Body of pancreas (tissue), 4 donors: ENCODE measurements at regions not wholly inside any gene's neighbourhood (a gene's known extent, or its start where the extent isn't known, plus 50 kb on each side); places are given as distances from the start of the nearest gene placed in this dataset.

Experiments
- POLR2A ChIP-seq, 3 donors: fragments of 450-650 bp; IDR thresholded peaks; one replicate each; pipeline ENCODE4 v1.6.1; 2016; ENCODE audit warnings: antibody characterized with exemption in 3 of 3, mild to moderate bottlenecking in 2 of 3
- TF ChIP-seq, protein P1 (sequence below), 7 experiments: fragments of 450-650 bp in 4 of 7; fragments of 200-600 bp in 3 of 7; sonication (generic) in 3 of 7; IDR thresholded peaks; one replicate each; pipeline ENCODE4 v1.5.1; 2016 to 2019; ENCODE audit warnings: antibody characterized with exemption in 7 of 7

DNA sequence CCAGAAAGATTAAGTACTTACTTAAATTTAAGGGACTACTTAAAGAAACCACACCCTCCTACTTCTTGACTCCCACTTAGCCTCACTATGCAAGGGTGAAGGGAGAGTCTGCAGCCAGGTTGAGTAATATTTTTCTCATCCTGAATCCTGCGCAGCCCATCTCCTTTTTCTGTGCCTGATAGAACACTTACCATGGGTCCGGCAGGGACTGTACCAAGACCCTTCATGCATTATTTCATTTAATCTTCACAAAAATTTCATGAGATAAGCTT, 562.6 kb upstream of the CFAP20DC start:
- TF ChIP-seq, protein P1, sequence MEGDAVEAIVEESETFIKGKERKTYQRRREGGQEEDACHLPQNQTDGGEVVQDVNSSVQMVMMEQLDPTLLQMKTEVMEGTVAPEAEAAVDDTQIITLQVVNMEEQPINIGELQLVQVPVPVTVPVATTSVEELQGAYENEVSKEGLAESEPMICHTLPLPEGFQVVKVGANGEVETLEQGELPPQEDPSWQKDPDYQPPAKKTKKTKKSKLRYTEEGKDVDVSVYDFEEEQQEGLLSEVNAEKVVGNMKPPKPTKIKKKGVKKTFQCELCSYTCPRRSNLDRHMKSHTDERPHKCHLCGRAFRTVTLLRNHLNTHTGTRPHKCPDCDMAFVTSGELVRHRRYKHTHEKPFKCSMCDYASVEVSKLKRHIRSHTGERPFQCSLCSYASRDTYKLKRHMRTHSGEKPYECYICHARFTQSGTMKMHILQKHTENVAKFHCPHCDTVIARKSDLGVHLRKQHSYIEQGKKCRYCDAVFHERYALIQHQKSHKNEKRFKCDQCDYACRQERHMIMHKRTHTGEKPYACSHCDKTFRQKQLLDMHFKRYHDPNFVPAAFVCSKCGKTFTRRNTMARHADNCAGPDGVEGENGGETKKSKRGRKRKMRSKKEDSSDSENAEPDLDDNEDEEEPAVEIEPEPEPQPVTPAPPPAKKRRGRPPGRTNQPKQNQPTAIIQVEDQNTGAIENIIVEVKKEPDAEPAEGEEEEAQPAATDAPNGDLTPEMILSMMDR (IDR thresholded peaks at IDR 0.05) = no peak
- TF ChIP-seq POLR2A (IDR thresholded peaks at IDR 0.05) = no peak
